ENCODE measurements at regions not wholly inside any gene's neighbourhood (a gene's known extent, or its start where the extent isn't known, plus 50 kb on each side); places are given as distances from the start of the nearest gene placed in this dataset.
"Not testable (repeated sequence)": the region's sequence is repeated elsewhere in the genome, so short reads cannot be mapped to it uniquely, and the experiment has no call there.

DNA sequence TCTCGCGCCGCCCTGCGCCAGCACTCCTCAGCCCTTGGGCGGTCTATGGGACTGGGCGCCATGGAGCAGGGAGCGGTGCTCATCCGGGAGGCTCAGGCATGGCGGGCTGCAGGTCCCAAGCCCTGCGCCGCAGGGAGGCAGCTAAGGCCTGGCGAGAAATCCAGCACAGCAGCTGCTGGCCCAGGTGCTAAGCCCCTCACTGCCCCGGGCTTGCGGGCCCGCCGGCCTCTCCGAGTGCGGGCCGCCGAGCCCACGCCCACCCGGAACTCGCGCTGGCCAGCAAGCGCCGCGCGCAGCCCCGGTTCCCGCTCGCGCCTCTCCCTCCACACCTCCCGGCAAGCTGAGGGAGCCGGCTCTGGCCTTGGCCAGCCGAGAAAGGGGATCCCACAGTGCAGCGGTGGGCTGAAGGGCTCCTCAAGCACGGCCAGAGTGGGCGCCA, 1517.2 kb downstream of the GRIK2 start:
- not testable (repeated sequence) for DNase-seq (ENCODE audit: low spot score)

DNA sequence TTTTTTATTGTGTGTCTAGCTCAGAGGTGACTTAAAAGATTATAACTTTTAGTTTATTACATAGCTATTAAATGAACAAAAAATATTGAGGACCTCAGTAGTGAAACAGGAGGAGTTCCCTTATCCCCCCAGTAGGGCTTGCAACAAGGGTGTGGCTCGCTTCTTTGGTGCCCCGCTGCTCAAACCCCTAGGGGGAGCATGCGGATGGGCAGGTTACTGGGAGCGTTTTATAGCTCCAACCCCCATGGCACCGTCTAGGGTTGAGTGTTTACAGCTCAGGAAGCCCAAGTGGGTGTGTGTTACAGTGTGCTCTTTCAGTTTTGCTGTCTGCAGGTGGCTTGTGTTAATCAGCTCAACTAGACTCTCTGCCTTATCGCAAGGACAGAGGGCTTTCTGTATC, 1513.7 kb downstream of the GRIK2 start:
- DNase-seq (ENCODE audit: low spot score) = no peak

DNA sequence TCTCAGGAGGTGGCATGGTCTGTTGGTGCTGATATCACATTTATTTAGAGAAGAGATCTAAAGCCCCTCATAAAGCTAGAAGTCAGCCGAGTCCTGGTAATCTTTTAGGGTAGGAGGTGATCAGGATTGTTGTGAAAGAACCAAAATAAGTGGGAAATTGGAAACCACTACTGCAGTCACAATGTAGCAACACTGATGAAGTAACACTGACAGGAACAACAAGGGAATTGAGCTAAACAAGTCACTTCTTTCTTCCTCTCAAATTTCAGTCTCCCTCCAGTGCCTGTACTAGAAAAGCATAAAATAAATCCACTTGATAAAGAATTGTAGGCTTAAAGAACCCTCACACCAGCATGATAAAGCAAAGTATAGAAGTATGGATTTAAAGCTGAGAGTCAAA, 1509.0 kb downstream of the GRIK2 start:
- DNase-seq (ENCODE audit: low spot score) = no peak

DNA sequence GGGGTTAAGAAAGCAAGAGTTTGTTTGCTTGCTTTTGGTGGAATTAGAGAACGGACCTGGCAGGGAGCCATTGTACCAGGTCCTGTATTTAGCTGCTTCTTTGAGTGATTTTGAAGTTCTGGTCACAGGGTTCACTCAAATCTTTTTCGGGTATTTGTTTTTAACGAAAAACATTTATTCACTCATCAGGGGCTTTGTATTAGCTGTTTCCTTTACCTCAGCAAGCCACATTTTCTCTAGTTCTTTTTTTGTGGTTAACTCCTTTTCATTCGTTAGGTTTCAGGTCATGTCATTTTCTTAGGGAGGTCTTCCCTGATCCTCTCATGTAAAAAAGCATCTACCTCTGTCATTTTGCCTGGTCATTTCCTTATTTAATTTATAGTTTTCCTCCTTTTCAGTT, 1502.2 kb downstream of the GRIK2 start:
- no peak for DNase-seq (ENCODE audit: low spot score)

DNA sequence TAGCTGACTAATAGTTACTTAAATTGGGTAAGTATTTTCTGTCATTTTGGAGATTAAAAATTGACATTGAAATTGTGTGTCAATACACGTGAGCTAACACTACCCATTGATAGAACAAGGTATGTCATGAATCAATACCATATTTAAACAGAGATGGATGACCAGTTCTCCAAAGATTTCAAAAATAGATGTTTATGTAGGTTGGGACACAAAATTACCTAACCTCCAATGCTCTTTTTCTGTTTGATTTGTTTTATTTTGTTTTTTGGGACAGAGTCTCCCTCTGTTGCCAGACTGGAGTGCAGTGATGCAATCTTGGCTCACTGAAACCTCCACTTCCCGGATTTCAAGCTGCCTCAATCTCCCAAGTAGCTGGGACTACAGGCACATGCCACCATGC, 1491.7 kb downstream of the GRIK2 start:
- no peak for DNase-seq (ENCODE audit: low spot score)

DNA sequence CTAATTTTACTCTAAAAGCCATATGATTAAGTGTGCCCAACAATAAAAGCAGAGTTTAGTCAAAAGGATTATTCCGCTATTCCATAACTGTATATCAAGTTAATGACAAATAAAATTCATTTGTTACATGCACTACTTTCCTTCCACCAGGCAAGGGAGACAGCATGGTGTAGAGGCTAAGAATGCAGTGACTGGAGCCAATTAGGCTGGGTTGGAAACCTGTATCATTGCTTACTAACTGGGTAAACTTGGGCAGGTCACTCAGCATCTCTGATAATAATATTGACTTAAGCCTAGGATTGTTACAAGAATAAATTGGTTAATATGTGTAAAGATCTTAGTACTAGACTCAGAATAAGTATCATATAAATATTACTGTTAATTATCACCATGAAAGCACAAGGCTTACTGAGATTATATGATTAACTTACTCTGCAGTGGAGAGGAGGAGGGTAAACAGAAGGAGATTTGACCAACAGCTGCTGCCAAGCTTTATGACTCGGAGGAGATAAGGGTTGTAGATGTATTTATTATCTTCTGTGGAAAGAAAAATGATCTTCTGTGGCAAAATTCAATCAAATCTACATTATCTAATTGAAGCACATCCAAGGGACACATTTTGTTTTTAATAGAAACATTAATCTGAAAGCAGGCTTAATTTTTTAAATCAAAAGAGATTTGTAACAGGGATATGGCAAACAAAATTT, 1459.9 kb downstream of the GRIK2 start:
- no peak for DNase-seq (ENCODE audit: low spot score)

DNA sequence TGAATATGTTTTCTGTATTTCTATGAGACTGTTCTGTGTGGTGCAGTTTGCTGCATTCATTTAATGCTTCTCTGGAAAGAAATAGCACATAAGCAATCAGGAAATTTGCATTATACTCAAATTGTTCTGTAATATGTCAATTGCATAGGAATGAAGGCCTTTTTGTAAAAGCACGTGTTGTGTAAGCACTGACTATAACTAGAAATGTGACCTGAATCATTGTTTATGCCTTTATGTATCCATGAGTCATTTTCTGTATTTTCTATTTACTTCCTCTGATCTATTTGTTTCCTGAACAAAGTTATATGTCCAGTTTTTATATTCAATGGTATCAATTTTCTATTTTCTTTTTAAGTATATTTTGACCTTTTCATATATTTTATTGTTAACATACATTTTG, 1455.3 kb downstream of the GRIK2 start:
- no peak for DNase-seq (ENCODE audit: low spot score)

DNA sequence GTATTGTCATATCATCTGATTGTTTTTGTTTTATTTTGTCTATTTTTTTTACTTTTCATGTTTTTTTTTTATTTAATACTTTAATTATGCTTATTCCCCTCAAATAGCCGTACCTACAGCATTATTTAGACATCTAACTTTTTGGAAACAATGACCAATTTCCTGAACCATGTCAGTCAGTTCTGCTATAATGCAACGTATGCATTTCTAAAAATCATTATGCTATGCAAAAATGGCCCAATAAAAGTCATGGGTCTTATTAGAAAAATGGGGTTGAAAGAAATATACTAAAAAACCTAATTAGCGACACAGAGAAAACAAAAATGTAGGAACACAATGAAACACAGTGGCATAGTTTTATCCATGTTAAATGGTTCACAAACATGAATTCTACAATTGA, 1454.7 kb downstream of the GRIK2 start:
- no peak for DNase-seq (ENCODE audit: low spot score)

DNA sequence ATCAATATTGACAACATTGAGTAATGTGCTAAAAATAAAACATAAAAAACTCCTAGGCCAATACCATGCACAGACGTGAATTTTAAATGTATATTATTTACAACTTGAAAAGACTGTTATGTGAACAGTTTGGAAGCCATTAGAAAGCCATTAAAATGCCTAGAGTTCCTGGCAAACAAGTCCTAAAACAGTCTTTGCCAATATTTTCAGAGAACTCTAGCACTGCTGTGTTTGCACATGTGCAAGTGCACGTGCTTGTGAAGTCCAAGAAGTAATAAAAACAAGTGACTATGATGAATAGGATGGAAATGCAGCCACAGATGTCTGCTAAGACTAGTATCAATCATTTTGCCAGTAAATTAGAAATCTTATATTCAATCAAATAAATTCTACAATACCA, 1447.6 kb downstream of the GRIK2 start:
- DNase-seq (ENCODE audit: low spot score) = no peak

DNA sequence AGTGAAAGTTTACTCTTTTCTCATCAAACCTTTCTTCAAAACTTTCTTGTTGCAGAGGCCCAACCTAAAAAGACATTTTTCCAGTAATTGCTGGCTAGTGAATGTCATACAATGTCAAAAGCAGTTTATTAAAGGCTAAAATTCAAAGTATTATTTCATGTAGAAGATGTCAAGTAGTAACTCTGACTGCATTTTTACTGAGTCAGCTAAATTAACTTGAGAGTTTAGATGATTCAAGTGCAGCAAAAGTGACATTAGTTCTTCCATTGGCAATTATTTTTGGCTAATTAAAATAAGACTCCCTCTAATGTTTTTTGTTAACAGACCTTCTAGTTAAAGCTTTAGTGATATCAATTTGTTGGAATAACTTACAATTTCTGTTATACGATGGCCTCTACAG, 1438.5 kb downstream of the GRIK2 start:
- DNase-seq (ENCODE audit: low spot score) = no peak

DNA sequence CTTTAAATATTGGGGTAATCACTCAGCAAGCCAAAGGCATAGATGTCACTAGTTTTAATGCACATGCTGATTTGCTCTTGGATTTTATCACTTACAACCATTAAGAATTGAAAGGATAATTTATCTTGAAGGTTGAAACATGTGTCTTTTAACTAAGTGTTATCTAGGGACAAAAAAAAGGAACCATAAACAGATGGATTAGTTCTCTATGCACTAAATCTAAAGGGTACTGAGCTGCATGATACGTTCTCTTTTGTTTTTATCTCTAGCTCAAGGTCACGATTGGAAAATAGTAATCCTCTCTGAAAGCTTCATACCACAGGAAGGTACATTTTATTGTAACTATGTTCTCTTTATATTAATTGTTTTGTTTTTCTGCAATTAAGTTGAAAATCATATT, 1426.6 kb downstream of the GRIK2 start:
- DNase-seq (ENCODE audit: low spot score) = no peak

DNA sequence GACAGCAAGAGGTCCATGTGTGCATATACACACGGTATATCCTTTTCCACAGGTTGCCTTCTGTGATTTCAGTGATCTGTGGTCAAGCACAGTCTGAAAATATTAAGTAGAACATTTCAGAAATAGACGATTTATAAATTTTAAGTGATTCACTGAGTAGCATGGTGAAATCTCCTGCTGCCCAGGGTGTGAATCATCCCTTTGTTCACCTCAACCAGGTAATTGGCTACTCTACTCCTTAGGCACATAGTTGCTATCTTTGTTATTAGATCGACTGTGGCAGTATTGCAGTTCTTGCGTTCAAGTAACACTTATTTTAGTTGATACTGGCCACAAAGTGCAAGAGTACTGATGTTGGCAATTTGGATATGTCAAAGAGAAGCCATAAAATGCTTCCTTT, 1421.7 kb downstream of the GRIK2 start:
- DNase-seq (ENCODE audit: low spot score) = no peak

DNA sequence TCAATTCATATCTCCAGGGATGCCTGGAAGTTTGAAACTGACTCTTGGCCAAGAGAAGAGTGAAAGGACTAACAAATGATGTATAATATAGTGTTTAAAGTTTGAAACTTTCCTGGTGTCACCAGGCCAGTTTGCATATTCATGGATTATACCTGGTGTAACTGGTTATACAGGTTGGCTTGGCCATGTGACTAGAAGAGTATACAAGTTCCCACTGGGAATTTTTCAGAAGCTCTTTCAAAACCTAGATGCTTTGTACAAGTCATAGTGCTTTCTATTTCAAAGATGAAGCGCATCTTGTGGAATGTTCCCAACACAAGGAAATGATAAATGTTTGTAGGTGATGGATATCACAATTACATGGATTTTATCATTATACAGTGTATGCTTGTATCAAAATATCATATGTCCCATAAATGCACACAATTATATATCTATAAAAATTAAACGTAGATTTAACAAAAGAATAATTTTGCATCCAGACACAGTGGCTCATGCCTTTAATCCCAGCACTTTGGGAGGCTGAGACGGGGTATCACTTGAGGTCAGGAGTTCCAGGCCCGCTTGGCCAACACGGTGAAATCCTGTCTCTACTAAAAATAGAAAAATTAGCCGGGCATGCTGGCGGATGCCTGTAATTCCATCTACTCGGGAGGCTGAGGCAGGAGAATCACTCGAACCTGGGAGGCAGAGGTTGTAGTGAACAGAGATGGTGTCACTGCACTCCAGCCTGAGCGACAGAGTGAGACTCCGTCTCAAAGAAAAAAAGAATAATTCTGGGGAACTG, 1420.2 kb downstream of the GRIK2 start:
- no peak for DNase-seq (ENCODE audit: low spot score)

DNA sequence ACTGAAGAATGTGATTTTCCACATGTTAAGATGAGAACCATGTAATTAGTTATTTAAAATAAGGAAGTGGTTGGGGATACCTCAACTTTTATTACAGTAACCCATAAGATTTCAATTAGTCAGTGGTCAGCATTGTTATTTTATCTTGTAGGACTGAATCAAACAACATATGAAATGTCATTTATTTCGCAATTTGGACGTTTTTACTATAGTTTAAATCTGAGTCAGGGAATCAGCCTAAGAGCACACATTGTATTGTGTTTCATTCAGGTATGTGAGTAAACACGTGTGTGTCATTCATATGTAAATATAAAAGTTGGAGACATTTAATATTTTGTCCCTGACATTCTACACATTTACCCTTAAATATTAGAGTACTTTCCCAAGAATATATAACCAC, 1418.7 kb downstream of the GRIK2 start:
- DNase-seq (ENCODE audit: low spot score) = no peak

DNA sequence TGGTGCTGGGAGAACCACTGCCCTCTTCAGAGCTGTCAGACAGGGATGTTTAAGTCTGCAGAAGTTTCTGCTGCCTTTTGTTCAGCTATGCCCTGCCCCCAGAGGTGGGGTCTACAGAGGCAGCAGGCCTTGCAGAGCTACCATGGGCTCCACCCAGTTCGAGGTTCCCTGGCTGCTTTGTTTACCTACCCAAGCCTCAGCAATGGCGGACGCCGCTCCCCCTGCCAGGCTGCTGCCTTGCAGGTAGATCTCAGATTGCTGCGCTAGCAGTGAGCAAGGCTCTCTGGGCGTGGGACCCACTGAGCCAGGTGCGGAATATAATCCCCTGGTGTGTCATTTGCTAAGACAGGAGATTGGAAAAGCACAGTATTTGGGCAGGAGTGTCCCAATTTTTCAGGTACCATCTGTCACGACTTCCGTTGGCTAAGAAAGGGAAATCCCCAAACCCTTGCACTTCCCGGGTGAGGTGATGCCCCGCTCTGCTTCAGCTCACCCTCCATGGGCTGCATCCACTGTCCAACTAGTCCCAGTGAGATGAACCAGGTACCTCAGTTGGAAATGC, 1415.5 kb downstream of the GRIK2 start:
- DNase-seq (ENCODE audit: low spot score) = not testable (repeated sequence)

DNA sequence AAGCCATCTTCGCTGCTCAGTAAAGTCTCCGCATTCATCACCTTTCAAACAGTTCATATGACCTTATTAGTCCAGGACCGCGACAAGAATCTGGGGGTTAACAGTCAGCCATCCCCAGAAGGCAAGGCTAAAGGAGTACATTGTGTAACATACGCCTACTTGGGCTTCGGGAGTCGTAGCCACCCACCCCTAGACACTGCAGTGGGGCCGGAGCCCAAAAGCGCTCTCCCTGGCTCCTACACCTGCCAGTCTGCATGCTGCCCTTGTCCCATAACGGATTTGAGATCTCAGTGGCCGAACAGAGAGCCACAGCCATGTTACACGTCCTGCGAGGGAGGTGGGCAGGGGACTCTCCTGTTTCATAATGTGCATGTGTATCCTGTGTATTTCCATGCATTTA, 1405.5 kb downstream of the GRIK2 start:
- DNase-seq (ENCODE audit: low spot score) = no peak

DNA sequence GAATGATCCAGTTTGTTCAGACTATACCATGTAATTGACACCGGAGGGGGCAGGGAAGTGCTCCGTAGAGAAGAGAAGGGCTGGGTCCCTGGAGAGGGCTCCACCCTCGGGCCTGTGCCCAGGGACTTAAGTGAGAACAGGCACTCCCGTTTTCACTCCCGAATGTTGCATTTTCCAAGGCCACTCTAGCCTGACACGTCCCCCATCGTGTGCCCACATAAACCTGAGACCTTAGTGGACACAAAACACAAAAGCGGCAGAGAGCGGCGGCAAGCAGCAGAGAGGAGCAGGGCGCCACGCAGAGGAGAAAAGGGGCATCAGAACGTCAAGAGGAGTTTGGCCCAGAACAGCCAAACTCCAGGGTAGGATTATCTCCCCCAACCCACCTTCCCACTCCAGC, 1405.1 kb downstream of the GRIK2 start:
- DNase-seq (ENCODE audit: low spot score) = no peak

DNA sequence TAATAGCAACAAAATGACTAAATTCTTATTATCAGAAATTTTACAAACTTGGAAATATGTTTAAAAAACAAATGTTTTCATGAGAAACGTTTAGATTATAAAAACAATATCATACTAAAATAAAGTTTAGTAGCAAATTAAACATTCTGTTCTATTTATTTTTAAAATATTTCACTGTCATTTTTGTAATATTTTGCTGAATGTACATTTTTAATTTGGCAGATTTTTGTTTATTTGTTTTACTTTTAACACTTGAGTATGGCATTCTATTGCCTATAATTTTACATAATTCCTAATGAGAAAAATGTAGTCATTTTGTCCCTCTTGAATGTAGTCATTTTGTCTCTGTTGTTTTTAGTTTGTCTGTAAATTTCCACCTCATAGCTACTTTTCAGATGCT, 1400.2 kb downstream of the GRIK2 start:
- no peak for DNase-seq (ENCODE audit: low spot score)

DNA sequence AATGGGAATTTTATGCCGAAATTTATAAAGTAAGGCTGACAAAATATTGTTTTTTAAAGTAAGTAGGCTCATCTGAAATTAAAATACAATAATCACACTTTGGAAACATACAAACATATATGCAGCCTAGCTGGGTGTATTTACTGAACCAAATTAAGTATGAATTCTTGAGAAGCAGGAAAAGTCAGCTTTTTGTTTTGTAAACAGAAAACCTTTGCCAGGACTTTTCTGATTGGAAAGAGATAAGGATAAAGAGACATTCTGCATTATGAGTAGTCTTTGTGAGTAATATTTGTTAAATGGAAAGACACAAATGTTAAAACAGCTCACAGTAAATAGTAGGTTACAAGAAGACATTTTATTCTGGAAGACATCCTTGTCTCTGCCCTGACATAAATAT, 1380.8 kb downstream of the GRIK2 start:
- no peak for DNase-seq (ENCODE audit: low spot score)

DNA sequence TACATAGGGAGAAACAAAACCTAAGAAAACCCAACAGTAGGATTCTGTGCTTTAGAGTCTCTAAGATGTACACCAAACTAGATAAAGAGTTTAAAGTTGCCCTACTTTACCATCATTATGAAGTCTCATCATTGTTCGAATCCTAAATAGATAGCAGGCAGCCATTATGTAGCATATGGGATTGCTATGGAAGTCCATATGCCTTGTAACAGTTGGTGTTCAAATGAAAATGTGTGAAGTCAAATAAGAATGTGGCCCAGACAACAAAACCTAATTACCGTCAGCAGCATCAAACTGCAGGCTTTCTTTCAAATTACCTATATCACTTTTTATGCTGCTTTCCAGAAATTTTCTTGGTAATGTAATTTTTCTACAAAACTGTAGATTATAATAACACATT, 1380.1 kb downstream of the GRIK2 start:
- no peak for DNase-seq (ENCODE audit: low spot score)

DNA sequence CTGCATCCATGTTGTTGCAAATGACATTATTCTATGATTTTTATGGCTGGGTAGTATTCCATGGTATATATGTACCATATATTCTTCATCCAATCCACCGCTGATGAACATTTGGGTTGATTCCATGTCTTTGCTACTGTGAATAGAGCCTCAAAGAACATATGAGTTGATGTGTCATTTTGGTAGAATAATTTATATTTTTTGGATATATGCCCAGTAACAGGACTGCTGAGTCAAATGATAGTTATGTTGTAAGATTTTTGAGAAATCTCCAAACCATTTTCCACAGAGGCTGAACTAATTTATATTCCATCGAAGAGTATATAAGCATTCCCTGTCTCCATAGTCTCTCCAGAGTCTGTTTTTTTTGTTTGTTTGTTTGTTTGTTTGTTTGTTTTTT, 1373.5 kb downstream of the GRIK2 start:
- no peak for DNase-seq (ENCODE audit: low spot score)

DNA sequence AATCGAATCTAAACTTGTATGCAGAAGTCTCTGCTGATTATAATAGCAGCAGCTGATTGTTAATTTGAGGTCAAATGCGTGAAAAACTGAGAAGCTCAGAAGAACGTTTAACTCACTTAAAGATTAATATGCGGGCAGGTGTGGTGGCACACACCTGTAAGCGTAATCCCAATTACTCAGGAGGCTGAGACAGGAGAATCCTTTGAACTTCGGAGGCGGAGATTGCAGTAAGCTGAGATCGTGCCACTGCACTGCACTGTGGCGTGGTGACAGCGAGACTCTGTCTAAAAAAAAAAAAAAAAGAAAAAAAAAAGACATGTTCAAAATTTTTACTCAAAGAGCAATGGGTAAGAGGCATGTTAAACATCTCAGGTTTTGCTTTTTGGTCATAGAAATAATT, 1370.8 kb downstream of the GRIK2 start:
- DNase-seq (ENCODE audit: low spot score) = no peak

DNA sequence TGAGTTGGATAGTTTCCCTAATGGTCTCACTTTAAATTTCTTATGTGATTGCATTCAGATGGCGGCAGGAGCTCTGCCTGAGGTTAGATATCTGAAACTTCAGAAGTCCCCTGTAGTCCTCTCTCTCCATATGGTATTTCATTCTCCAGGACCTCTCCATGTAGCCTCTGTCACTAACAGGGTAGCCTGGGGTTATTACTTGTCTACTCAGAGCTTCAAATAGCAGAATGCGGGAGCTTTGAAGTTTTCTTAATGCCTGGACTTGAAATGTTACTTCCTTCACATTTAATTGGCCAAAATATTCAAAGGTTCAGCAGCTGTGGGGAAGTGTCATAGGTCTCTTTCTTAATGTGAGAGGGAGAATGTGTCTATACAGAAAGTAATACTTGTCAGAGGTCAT, 1370.4 kb downstream of the GRIK2 start:
- DNase-seq (ENCODE audit: low spot score) = no peak

DNA sequence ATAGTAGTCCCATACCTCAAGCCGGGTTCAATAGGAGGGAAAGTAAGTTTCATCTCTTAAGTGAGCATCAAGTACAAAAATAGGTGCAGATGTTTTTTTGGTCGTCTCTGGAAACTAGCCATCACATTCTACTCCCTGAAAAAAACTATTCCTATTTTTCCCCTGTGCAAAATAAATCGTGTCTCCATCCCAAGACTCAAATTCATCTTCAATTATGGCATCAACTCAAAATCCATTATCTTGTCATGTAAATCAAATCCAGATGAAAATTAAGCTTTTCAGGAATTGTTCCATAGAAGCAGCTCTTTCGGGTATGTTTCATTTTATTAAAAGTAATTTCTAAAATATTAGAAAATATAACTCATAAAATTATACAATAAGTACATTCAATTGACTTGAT, 1368.4 kb downstream of the GRIK2 start:
- DNase-seq (ENCODE audit: low spot score) = no peak

Measured in HuH-7.5 (cell line).